ENCODE measurements at regions not wholly inside any gene's neighbourhood (a gene's known extent, or its start where the extent isn't known, plus 50 kb on each side); places are given as distances from the start of the nearest gene placed in this dataset.

- TF ChIP-seq POLR2AphosphoS5 (IDR thresholded peaks at IDR 0.05; ENCODE audit: low read depth, low read length), result no peak
- no peak for TF ChIP-seq REST (IDR thresholded peaks at IDR 0.05; ENCODE audit: insufficient read depth in 1 of 2, low read depth in 2 of 2, low read length in 2 of 2)
- no peak for TF ChIP-seq TAF1 (IDR thresholded peaks at IDR 0.05; ENCODE audit: borderline replicate concordance, insufficient read depth, low read length)
- TF ChIP-seq FOXP2 (optimal IDR thresholded peaks at IDR 0.05; ENCODE audit: borderline replicate concordance, extremely low read depth, extremely low read length, insufficient read depth), result no peak
- TF ChIP-seq SIN3A (IDR thresholded peaks at IDR 0.05; ENCODE audit: borderline replicate concordance, insufficient read depth, low read length), result no peak
Observed at GRCh38 chr18:41734917-41735316, 220.1 kb upstream of the PIK3C3 start.

Measured in PFSK-1 (cell line).